ENCODE measurements at regions not wholly inside any gene's neighbourhood (a gene's known extent, or its start where the extent isn't known, plus 50 kb on each side); places are given as distances from the start of the nearest gene placed in this dataset.

GRCh38 chr18:29071869-29072268 is 894.9 kb upstream of the CDH2 start:
- DNase-seq (ENCODE audit: low spot score): no peak
- no peaks in the 10 kb centered on the region for H3K9me2 ChIP-seq (replicated peaks; ENCODE audit: insufficient read depth)
- no peaks in the 10 kb centered on the region for H3K9me3 ChIP-seq (ENCODE audit: low read depth)
- H3K4me2 ChIP-seq: no peak overlapping the region
- H4K20me1 ChIP-seq (ENCODE audit: insufficient read depth, poor library complexity, severe bottlenecking): no peaks in the 10 kb centered on the region
- no peak for TF ChIP-seq EZH2 (IDR thresholded peaks at IDR 0.05; ENCODE audit: borderline replicate concordance)
- TF ChIP-seq EZH2phosphoT487 (IDR thresholded peaks at IDR 0.05; ENCODE audit: low read depth, severe bottlenecking, unreplicated experiment): no peak
- TF ChIP-seq, protein P1, sequence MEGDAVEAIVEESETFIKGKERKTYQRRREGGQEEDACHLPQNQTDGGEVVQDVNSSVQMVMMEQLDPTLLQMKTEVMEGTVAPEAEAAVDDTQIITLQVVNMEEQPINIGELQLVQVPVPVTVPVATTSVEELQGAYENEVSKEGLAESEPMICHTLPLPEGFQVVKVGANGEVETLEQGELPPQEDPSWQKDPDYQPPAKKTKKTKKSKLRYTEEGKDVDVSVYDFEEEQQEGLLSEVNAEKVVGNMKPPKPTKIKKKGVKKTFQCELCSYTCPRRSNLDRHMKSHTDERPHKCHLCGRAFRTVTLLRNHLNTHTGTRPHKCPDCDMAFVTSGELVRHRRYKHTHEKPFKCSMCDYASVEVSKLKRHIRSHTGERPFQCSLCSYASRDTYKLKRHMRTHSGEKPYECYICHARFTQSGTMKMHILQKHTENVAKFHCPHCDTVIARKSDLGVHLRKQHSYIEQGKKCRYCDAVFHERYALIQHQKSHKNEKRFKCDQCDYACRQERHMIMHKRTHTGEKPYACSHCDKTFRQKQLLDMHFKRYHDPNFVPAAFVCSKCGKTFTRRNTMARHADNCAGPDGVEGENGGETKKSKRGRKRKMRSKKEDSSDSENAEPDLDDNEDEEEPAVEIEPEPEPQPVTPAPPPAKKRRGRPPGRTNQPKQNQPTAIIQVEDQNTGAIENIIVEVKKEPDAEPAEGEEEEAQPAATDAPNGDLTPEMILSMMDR (IDR thresholded peaks at IDR 0.05; ENCODE audit: poor library complexity): no peak
- no peak overlapping the region for H2AFZ ChIP-seq
- no peak overlapping the region for H3K4me3 ChIP-seq
- no peaks in the 10 kb centered on the region for H3K4me1 ChIP-seq (ENCODE audit: insufficient read depth)
- no peaks in the 10 kb centered on the region for H3K79me2 ChIP-seq
- H3K36me3 ChIP-seq (replicated peaks; ENCODE audit: insufficient read depth, low read depth): no peaks in the 10 kb centered on the region
- no peaks in the 10 kb centered on the region for H3K27me3 ChIP-seq
- no peak overlapping the region for H3K27ac ChIP-seq
- whole genome bisulfite sequencing (ENCODE audit: low lambda C conversion rate, missing lambda C conversion rate): 93% methylated on average over 2 of the region's 2 CpGs

GRCh38 chr18:29063346-29063745 is 886.4 kb upstream of the CDH2 start:
- H3K27me3 ChIP-seq: no peaks in the 10 kb centered on the region
- H3K79me2 ChIP-seq: no peaks in the 10 kb centered on the region
- 24% methylated on average over 2 of the region's 2 CpGs for WGBS (ENCODE audit: low lambda C conversion rate, missing lambda C conversion rate)
- no peak overlapping the region for H3K27ac ChIP-seq
- no peak for DNase-seq (ENCODE audit: low spot score)
- H4K20me1 ChIP-seq (ENCODE audit: insufficient read depth, poor library complexity, severe bottlenecking): no peaks in the 10 kb centered on the region
- no peaks in the 10 kb centered on the region for H3K9me2 ChIP-seq (replicated peaks; ENCODE audit: insufficient read depth)
- no peaks in the 10 kb centered on the region for H3K4me1 ChIP-seq (ENCODE audit: insufficient read depth)
- H3K36me3 ChIP-seq (replicated peaks; ENCODE audit: insufficient read depth, low read depth): no peaks in the 10 kb centered on the region
- TF ChIP-seq EZH2phosphoT487 (IDR thresholded peaks at IDR 0.05; ENCODE audit: low read depth, severe bottlenecking, unreplicated experiment): no peak
- TF ChIP-seq EZH2 (IDR thresholded peaks at IDR 0.05; ENCODE audit: borderline replicate concordance): no peak
- TF ChIP-seq, protein P1 (IDR thresholded peaks at IDR 0.05; ENCODE audit: poor library complexity): no peak
- H3K4me2 ChIP-seq: no peak overlapping the region
- no peaks in the 10 kb centered on the region for H3K9me3 ChIP-seq (ENCODE audit: low read depth)
- H2AFZ ChIP-seq: no peak overlapping the region
- H3K4me3 ChIP-seq: no peak overlapping the region

- no peaks in the 10 kb centered on the region for H3K79me2 ChIP-seq
- H3K9me3 ChIP-seq (ENCODE audit: low read depth): no peaks in the 10 kb centered on the region
- TF ChIP-seq EZH2 (IDR thresholded peaks at IDR 0.05; ENCODE audit: borderline replicate concordance): no peak
- no peak for TF ChIP-seq EZH2phosphoT487 (IDR thresholded peaks at IDR 0.05; ENCODE audit: low read depth, severe bottlenecking, unreplicated experiment)
- TF ChIP-seq, protein P1 (IDR thresholded peaks at IDR 0.05; ENCODE audit: poor library complexity): no peak
- H3K36me3 ChIP-seq (replicated peaks; ENCODE audit: insufficient read depth, low read depth): no peaks in the 10 kb centered on the region
- H4K20me1 ChIP-seq (ENCODE audit: insufficient read depth, poor library complexity, severe bottlenecking): no peaks in the 10 kb centered on the region
- no peak overlapping the region for H3K27ac ChIP-seq
- H3K9me2 ChIP-seq (replicated peaks; ENCODE audit: insufficient read depth): no peaks in the 10 kb centered on the region
- no peaks in the 10 kb centered on the region for H3K27me3 ChIP-seq
- H3K4me3 ChIP-seq: no peak overlapping the region
- no peak for DNase-seq (ENCODE audit: low spot score)
- H2AFZ ChIP-seq: no peak overlapping the region
- H3K4me2 ChIP-seq: no peak overlapping the region
- H3K4me1 ChIP-seq (ENCODE audit: insufficient read depth): no peaks in the 10 kb centered on the region
Measured at GRCh38 chr18:29062921-29063320, 886.0 kb upstream of the CDH2 start.

DNA sequence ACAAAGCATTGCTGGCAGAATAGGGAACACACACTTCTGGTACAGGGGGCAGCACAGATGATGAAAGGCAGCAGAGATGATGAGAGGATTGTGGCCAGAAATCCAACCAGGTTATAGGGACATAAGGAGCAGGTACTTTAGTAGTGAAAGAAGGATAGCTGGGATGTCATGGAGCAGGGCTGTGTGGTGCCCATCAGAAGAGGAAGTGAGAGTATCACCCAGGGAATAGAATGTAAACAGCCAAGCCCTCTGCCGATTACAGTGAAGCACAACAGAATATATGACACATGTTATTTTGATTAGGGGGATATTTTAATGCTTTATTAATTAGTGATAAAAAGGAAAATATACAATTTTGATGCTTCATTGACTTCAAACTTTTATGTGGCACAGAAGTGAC is 883.4 kb upstream of the CDH2 start:
- H3K4me1 ChIP-seq (ENCODE audit: insufficient read depth): no peaks in the 10 kb centered on the region
- H3K4me2 ChIP-seq: no peak overlapping the region
- H3K9me2 ChIP-seq (replicated peaks; ENCODE audit: insufficient read depth): no peaks in the 10 kb centered on the region
- no peaks in the 10 kb centered on the region for H3K27me3 ChIP-seq
- H3K36me3 ChIP-seq (replicated peaks; ENCODE audit: insufficient read depth, low read depth): no peaks in the 10 kb centered on the region
- no peak overlapping the region for H2AFZ ChIP-seq
- no peaks in the 10 kb centered on the region for H3K79me2 ChIP-seq
- no peak overlapping the region for H3K27ac ChIP-seq
- no peaks in the 10 kb centered on the region for H4K20me1 ChIP-seq (ENCODE audit: insufficient read depth, poor library complexity, severe bottlenecking)
- WGBS (ENCODE audit: low lambda C conversion rate, missing lambda C conversion rate): 53% methylated on average over 1 of the region's 1 CpG
- no peak overlapping the region for H3K4me3 ChIP-seq
- TF ChIP-seq EZH2phosphoT487 (IDR thresholded peaks at IDR 0.05; ENCODE audit: low read depth, severe bottlenecking, unreplicated experiment) (no peak), EZH2 (IDR thresholded peaks at IDR 0.05; ENCODE audit: borderline replicate concordance) (no peak)
- TF ChIP-seq, protein P1 (IDR thresholded peaks at IDR 0.05; ENCODE audit: poor library complexity): no peak
- H3K9me3 ChIP-seq (ENCODE audit: low read depth): no peaks in the 10 kb centered on the region
- no peak for DNase-seq (ENCODE audit: low spot score)

All from hepatocyte (in vitro differentiated cells).